ENCODE measurements at regions not wholly inside any gene's neighbourhood (a gene's known extent, or its start where the extent isn't known, plus 50 kb on each side); places are given as distances from the start of the nearest gene placed in this dataset.

- TF ChIP-seq CTCF (IDR thresholded peaks at IDR 0.05; ENCODE audit: insufficient read depth, low read length, poor library complexity, severe bottlenecking) (no peak), EZH2phosphoT487 (conservative IDR thresholded peaks at IDR 0.05; ENCODE audit: low read length) (no peak)
These were observed 480.5 kb downstream of the TRIB2 start for GRCh38 chr2:13197248-13197647.
